ENCODE measurements at regions not wholly inside any gene's neighbourhood (a gene's known extent, or its start where the extent isn't known, plus 50 kb on each side); places are given as distances from the start of the nearest gene placed in this dataset.

- Histone ChIP-seq H3K4me2 (ENCODE audit: low read length) (no peak overlapping the region), H3K36me3 (replicated peaks; ENCODE audit: low read depth, low read length) (no peaks in the 10 kb centered on the region), H3K9me3 (ENCODE audit: insufficient read depth, low read length) (0 out of 2 replicates have a peak, but pooled peaks cover 3% of the 10 kb centered on the region), H3K4me3 (ENCODE audit: low read length) (no peak overlapping the region), H3K79me2 (ENCODE audit: low read length) (no peaks in the 10 kb centered on the region), H3K27ac (ENCODE audit: low read length) (no peak overlapping the region), H3K9ac (ENCODE audit: low read length) (no peak overlapping the region), H2AFZ (ENCODE audit: low read depth, low read length) (no peak overlapping the region), H3K27me3 (ENCODE audit: low read depth, low read length) (no peaks in the 10 kb centered on the region), H4K20me1 (ENCODE audit: insufficient read depth, low read length) (no peaks in the 10 kb centered on the region), H3K4me1 (ENCODE audit: low read length) (no peaks in the 10 kb centered on the region)
- TF ChIP-seq EZH2phosphoT487 (IDR thresholded peaks at IDR 0.05; ENCODE audit: low read depth) = no peak
- TF ChIP-seq CTCF (IDR thresholded peaks at IDR 0.05; ENCODE audit: low read depth, low read length) = no peak
Measured at GRCh38 chr4:11722223-11722622, 293.5 kb upstream of the HS3ST1 start.

- Histone ChIP-seq H3K4me1 (ENCODE audit: low read length) (no peaks in the 10 kb centered on the region), H3K27ac (ENCODE audit: low read length) (no peak overlapping the region), H3K4me3 (ENCODE audit: low read length) (no peak overlapping the region), H3K9me3 (ENCODE audit: insufficient read depth, low read length) (no peaks in the 10 kb centered on the region), H2AFZ (ENCODE audit: low read depth, low read length) (0 out of 2 replicates have a peak overlapping the region, but pooled peaks have one; percentile 13), H3K4me2 (ENCODE audit: low read length) (peak overlapping the region; percentile 34), H3K9ac (ENCODE audit: low read length) (no peak overlapping the region), H3K79me2 (ENCODE audit: low read length) (no peaks in the 10 kb centered on the region), H3K27me3 (ENCODE audit: low read depth, low read length) (no peaks in the 10 kb centered on the region), H3K36me3 (replicated peaks; ENCODE audit: low read depth, low read length) (no peaks in the 10 kb centered on the region), H4K20me1 (ENCODE audit: insufficient read depth, low read length) (no peaks in the 10 kb centered on the region)
- no peak for TF ChIP-seq EZH2phosphoT487 (IDR thresholded peaks at IDR 0.05; ENCODE audit: low read depth)
- peak; percentile 77 for TF ChIP-seq CTCF (IDR thresholded peaks at IDR 0.05; ENCODE audit: low read depth, low read length)
Measured at GRCh38 chr4:11720292-11720691, 291.6 kb upstream of the HS3ST1 start.

GRCh38 chr4:11719879-11720278, 291.2 kb upstream of the HS3ST1 start:
- Histone ChIP-seq H3K36me3 (replicated peaks; ENCODE audit: low read depth, low read length) (no peaks in the 10 kb centered on the region), H4K20me1 (ENCODE audit: insufficient read depth, low read length) (no peaks in the 10 kb centered on the region), H3K4me2 (ENCODE audit: low read length) (peak overlapping the region; percentile 34), H3K9me3 (ENCODE audit: insufficient read depth, low read length) (no peaks in the 10 kb centered on the region), H3K79me2 (ENCODE audit: low read length) (no peaks in the 10 kb centered on the region), H3K27me3 (ENCODE audit: low read depth, low read length) (no peaks in the 10 kb centered on the region), H3K4me3 (ENCODE audit: low read length) (no peak overlapping the region), H3K9ac (ENCODE audit: low read length) (no peak overlapping the region), H3K4me1 (ENCODE audit: low read length) (no peaks in the 10 kb centered on the region), H2AFZ (ENCODE audit: low read depth, low read length) (0 out of 2 replicates have a peak overlapping the region, but pooled peaks have one; percentile 13), H3K27ac (ENCODE audit: low read length) (no peak overlapping the region)
- TF ChIP-seq CTCF (IDR thresholded peaks at IDR 0.05; ENCODE audit: low read depth, low read length) (no peak), EZH2phosphoT487 (IDR thresholded peaks at IDR 0.05; ENCODE audit: low read depth) (no peak)

GRCh38 chr4:11715753-11716521, 287.2 kb upstream of the HS3ST1 start:
- Histone ChIP-seq H3K79me2 (ENCODE audit: low read length) (no peaks in the 10 kb centered on the region), H3K4me3 (ENCODE audit: low read length) (no peak overlapping the region), H2AFZ (ENCODE audit: low read depth, low read length) (no peak overlapping the region), H3K4me1 (ENCODE audit: low read length) (no peaks in the 10 kb centered on the region), H3K36me3 (replicated peaks; ENCODE audit: low read depth, low read length) (no peaks in the 10 kb centered on the region), H3K27ac (ENCODE audit: low read length) (no peak overlapping the region), H3K9ac (ENCODE audit: low read length) (no peak overlapping the region), H3K4me2 (ENCODE audit: low read length) (no peak overlapping the region), H3K27me3 (ENCODE audit: low read depth, low read length) (no peaks in the 10 kb centered on the region), H3K9me3 (ENCODE audit: insufficient read depth, low read length) (no peaks in the 10 kb centered on the region), H4K20me1 (ENCODE audit: insufficient read depth, low read length) (no peaks in the 10 kb centered on the region)
- TF ChIP-seq CTCF (IDR thresholded peaks at IDR 0.05; ENCODE audit: low read depth, low read length) (no peak), EZH2phosphoT487 (IDR thresholded peaks at IDR 0.05; ENCODE audit: low read depth) (no peak)
